Cardiac muscle cell (in vitro differentiated cells and primary cell): ENCODE measurements at regions not wholly inside any gene's neighbourhood (a gene's known extent, or its start where the extent isn't known, plus 50 kb on each side); places are given as distances from the start of the nearest gene placed in this dataset.
A peak's percentile ranks its signal among the peaks of the same experiment; 100 is the strongest.

Experiments used
- DNase-seq, 2 donors: peaks; one replicate each; pipeline versions ENCODE4 v3.0.0 to v3.0.0-alpha.2; 2010 to 2017; ENCODE audit warnings: low read depth in 1 of 2, low spot score in 1 of 2
- H3K27ac ChIP-seq: fragments of 200-600 bp; sonication (generic); 2 replicates; pipeline ENCODE4 v1.5.1; 2016
- H3K27me3 ChIP-seq: fragments of 200-600 bp; sonication (generic); 2 replicates; pipeline ENCODE4 v1.6.0; 2016; ENCODE audit warnings: control low read depth
- H3K36me3 ChIP-seq: fragments of 200-600 bp; sonication (generic); 2 replicates; pipeline ENCODE4 v1.5.1; 2016; ENCODE audit warnings: control low read depth
- H3K4me1 ChIP-seq: fragments of 200-600 bp; sonication (generic); 2 replicates; pipeline ENCODE4 v1.8.1; 2017; ENCODE audit warnings: low read depth, mild to moderate bottlenecking, mixed run types
- H3K4me3 ChIP-seq: fragments of 200-600 bp; sonication (generic); 2 replicates; pipeline ENCODE4 v1.5.1; 2016; ENCODE audit warnings: mild to moderate bottlenecking
- H3K9me3 ChIP-seq: fragments of 200-600 bp; sonication (generic); 2 replicates; pipeline ENCODE4 v1.5.1; 2017; ENCODE audit warnings: low read depth, mild to moderate bottlenecking, control low read depth
- TF ChIP-seq, protein P1 (sequence below): IDR thresholded peaks from 2 replicates; pipeline ENCODE4 v1.5.1; 2012; ENCODE audit warnings: low read depth, mild to moderate bottlenecking, low read length

- no peak for DNase-seq
- H3K27ac ChIP-seq: no peak overlapping the region
- no peaks in the 10 kb centered on the region for H3K36me3 ChIP-seq
- no peaks in the 10 kb centered on the region for H3K9me3 ChIP-seq
- no peaks in the 10 kb centered on the region for H3K4me1 ChIP-seq
- H3K27me3 ChIP-seq: no peaks in the 10 kb centered on the region
- H3K4me3 ChIP-seq: no peak overlapping the region
- TF ChIP-seq, protein P1, sequence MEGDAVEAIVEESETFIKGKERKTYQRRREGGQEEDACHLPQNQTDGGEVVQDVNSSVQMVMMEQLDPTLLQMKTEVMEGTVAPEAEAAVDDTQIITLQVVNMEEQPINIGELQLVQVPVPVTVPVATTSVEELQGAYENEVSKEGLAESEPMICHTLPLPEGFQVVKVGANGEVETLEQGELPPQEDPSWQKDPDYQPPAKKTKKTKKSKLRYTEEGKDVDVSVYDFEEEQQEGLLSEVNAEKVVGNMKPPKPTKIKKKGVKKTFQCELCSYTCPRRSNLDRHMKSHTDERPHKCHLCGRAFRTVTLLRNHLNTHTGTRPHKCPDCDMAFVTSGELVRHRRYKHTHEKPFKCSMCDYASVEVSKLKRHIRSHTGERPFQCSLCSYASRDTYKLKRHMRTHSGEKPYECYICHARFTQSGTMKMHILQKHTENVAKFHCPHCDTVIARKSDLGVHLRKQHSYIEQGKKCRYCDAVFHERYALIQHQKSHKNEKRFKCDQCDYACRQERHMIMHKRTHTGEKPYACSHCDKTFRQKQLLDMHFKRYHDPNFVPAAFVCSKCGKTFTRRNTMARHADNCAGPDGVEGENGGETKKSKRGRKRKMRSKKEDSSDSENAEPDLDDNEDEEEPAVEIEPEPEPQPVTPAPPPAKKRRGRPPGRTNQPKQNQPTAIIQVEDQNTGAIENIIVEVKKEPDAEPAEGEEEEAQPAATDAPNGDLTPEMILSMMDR: no peak
Observed at GRCh38 chr10:84005403-84005802, 133.9 kb upstream of the GHITM start.

DNA sequence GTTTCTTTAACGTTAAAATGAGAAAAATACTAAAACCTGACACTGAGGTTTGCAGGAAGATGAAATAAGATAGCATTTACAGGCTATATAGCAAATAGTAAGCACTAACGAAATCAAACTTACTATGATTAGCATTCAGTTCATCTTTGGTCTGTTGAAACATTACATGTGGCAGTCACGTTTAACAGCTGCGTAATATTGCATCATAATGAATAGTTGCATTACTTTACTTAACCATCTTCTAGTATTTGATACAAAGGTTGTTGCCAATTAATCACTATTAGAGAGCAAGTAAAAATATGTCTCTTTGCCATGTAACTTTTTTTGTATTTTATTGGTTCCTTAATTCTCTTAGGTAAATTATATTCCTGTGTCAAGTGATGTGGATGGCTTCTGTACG lies 131.8 kb upstream of the GHITM start:
- Histone ChIP-seq H3K27ac (no peak overlapping the region), H3K27me3 (no peaks in the 10 kb centered on the region), H3K4me1 (no peaks in the 10 kb centered on the region), H3K9me3 (no peaks in the 10 kb centered on the region), H3K4me3 (no peak overlapping the region), H3K36me3 (no peaks in the 10 kb centered on the region)
- no peak for DNase-seq
- TF ChIP-seq, protein P1: no peak

DNA sequence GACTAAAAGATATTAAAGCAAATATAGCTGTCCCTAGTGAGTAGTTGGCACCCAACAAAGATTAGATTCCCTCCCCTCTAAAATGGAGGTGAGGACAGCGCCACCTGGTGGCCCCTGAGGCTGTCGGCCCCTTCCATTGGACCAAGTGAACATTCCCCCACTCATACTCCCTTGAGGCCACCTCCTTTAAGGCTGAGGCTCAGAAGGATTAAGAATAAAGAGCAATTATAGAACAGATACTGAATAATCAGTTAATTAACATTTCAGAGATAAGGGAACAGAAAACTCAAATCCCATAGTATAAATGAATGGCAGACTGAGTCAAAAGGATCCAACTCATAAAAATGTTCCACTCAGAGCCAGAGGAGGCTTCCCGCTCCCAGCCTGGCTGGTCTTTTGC lies 130.4 kb upstream of the GHITM start:
- DNase-seq: peak; percentile 9 to 20
- Histone ChIP-seq H3K36me3 (no peaks in the 10 kb centered on the region), H3K27me3 (no peaks in the 10 kb centered on the region), H3K4me1 (no peaks in the 10 kb centered on the region), H3K4me3 (no peak overlapping the region), H3K27ac (no peak overlapping the region), H3K9me3 (no peaks in the 10 kb centered on the region)
- TF ChIP-seq, protein P1: peak; percentile 59

DNA sequence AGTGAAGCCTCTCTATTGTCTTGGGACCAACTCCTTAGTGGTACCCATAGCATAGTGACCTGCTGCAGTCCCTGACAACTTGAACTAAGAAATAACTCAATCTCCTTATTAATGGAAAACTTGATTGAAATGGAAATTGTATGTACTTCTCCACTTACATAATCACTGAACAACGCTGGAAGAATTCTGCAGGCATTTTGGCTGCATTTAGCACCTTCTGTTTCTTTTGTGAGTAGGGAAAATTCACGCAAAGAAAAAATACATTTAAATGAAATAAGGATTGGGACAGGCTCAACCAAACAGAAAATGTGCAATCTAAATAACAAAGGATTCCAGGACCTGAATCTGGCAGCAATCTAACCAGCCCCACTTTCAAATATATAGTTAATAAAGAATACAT lies 126.9 kb upstream of the GHITM start:
- no peak for DNase-seq
- Histone ChIP-seq H3K27me3 (no peaks in the 10 kb centered on the region), H3K4me1 (no peaks in the 10 kb centered on the region), H3K27ac (no peak overlapping the region), H3K36me3 (no peaks in the 10 kb centered on the region), H3K9me3 (no peaks in the 10 kb centered on the region), H3K4me3 (no peak overlapping the region)
- TF ChIP-seq, protein P1: no peak

DNA sequence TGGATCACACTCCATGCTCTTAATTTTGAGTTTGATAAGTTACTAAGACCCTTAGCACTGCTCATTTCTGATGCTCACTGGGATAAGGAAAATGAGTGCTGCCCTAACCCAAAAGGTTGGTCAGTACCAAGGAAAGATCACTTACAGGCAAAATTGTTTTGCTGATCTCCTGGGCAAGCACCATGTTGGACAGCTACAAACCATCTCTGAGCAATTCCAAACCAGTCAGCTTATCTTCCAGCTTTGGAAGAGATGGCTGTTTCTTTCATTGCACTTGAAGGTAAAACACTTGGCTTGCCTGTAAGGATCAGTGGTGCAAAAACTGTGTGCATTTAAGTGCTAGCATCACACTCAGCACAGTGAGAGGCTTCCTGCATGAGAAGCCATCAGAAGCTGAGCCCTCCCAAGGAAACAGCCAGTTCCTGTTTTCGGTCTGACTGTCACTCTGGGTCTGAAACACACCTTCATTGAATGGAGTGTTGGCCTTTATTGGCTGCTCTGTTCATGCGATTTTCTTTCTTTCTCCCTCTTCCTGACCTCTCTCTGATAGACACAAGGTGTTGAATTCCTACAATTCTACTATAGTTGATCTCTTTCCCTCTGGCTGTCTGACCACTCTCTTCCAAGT lies 126.4 kb upstream of the GHITM start:
- TF ChIP-seq, protein P1: no peak
- DNase-seq: peak in 1 of 2 donors; percentile 1
- H3K4me3 ChIP-seq: no peak overlapping the region
- H3K27me3 ChIP-seq: no peaks in the 10 kb centered on the region
- no peaks in the 10 kb centered on the region for H3K36me3 ChIP-seq
- H3K9me3 ChIP-seq: no peaks in the 10 kb centered on the region
- H3K4me1 ChIP-seq: no peaks in the 10 kb centered on the region
- no peak overlapping the region for H3K27ac ChIP-seq
